ENCODE measurements at regions not wholly inside any gene's neighbourhood (a gene's known extent, or its start where the extent isn't known, plus 50 kb on each side); places are given as distances from the start of the nearest gene placed in this dataset.

GRCh38 chr6:74939151-74939708 is 266.6 kb downstream of the COL12A1 start:
- H3K36me3 ChIP-seq, result no peaks in the 10 kb centered on the region
- no peaks in the 10 kb centered on the region for H3K4me1 ChIP-seq (ENCODE audit: control insufficient read depth in 1 of 2, insufficient read depth in 1 of 2, low read depth in 1 of 2, low read length in 1 of 2)
- TF ChIP-seq CTCF (IDR thresholded peaks at IDR 0.05), result no peak
- H3K9me3 ChIP-seq, result no peaks in the 10 kb centered on the region
- H3K4me3 ChIP-seq (ENCODE audit: low read depth in 1 of 2, low read length in 1 of 2), result no peak overlapping the region
- H3K27ac ChIP-seq, result no peak overlapping the region
- no peaks in the 10 kb centered on the region for H3K27me3 ChIP-seq

- no peaks in the 10 kb centered on the region for H3K36me3 ChIP-seq
- no peaks in the 10 kb centered on the region for H3K9me3 ChIP-seq
- no peak overlapping the region for H3K27ac ChIP-seq
- H3K4me3 ChIP-seq (ENCODE audit: low read depth in 1 of 2, low read length in 1 of 2), result no peak overlapping the region
- H3K4me1 ChIP-seq (ENCODE audit: control insufficient read depth in 1 of 2, insufficient read depth in 1 of 2, low read depth in 1 of 2, low read length in 1 of 2), result no peaks in the 10 kb centered on the region
- no peak for TF ChIP-seq CTCF (IDR thresholded peaks at IDR 0.05)
- no peaks in the 10 kb centered on the region for H3K27me3 ChIP-seq
Observed at GRCh38 chr6:74937936-74938335, 267.9 kb downstream of the COL12A1 start.

- no peak overlapping the region for H3K4me3 ChIP-seq (ENCODE audit: low read depth in 1 of 2, low read length in 1 of 2)
- no peaks in the 10 kb centered on the region for H3K4me1 ChIP-seq (ENCODE audit: control insufficient read depth in 1 of 2, insufficient read depth in 1 of 2, low read depth in 1 of 2, low read length in 1 of 2)
- H3K27me3 ChIP-seq, result no peaks in the 10 kb centered on the region
- TF ChIP-seq CTCF (IDR thresholded peaks at IDR 0.05), result no peak
- H3K27ac ChIP-seq, result no peak overlapping the region
- no peaks in the 10 kb centered on the region for H3K9me3 ChIP-seq
- no peaks in the 10 kb centered on the region for H3K36me3 ChIP-seq
Observed at GRCh38 chr6:74936886-74937285, 269.0 kb downstream of the COL12A1 start.

- H3K36me3 ChIP-seq, result no peaks in the 10 kb centered on the region
- no peaks in the 10 kb centered on the region for H3K9me3 ChIP-seq
- no peaks in the 10 kb centered on the region for H3K4me1 ChIP-seq (ENCODE audit: control insufficient read depth in 1 of 2, insufficient read depth in 1 of 2, low read depth in 1 of 2, low read length in 1 of 2)
- H3K4me3 ChIP-seq (ENCODE audit: low read depth in 1 of 2, low read length in 1 of 2), result no peak overlapping the region
- H3K27ac ChIP-seq, result no peak overlapping the region
- TF ChIP-seq CTCF (IDR thresholded peaks at IDR 0.05), result no peak
- no peaks in the 10 kb centered on the region for H3K27me3 ChIP-seq
Observed at GRCh38 chr6:74932232-74932888, 273.5 kb downstream of the COL12A1 start.

GRCh38 chr6:74931558-74931957 is 274.3 kb downstream of the COL12A1 start:
- no peak for TF ChIP-seq CTCF (IDR thresholded peaks at IDR 0.05)
- no peaks in the 10 kb centered on the region for H3K36me3 ChIP-seq
- peaks cover 0 to 7% of the 10 kb centered on the region in 2 experiments for H3K4me1 ChIP-seq (ENCODE audit: control insufficient read depth in 1 of 2, insufficient read depth in 1 of 2, low read depth in 1 of 2, low read length in 1 of 2)
- H3K27ac ChIP-seq, result no peak overlapping the region
- H3K27me3 ChIP-seq, result no peaks in the 10 kb centered on the region
- no peaks in the 10 kb centered on the region for H3K9me3 ChIP-seq
- no peak overlapping the region for H3K4me3 ChIP-seq (ENCODE audit: low read depth in 1 of 2, low read length in 1 of 2)
